SK-N-SH (cell line): ENCODE measurements at regions not wholly inside any gene's neighbourhood (a gene's known extent, or its start where the extent isn't known, plus 50 kb on each side); places are given as distances from the start of the nearest gene placed in this dataset.

Experiments used
- CTCF ChIA-PET: fragments of 300-600, 350-600 bp; formaldehyde crosslinking; extraction: SDS; loops from one replicate; lab custom pipeline; 2021; lab: Yijun Ruan, JAX
- POLR2A ChIA-PET: fragments of 350-600 bp; sonication (Branson Sonifier 250); formaldehyde crosslinking; extraction: SDS; loops from one replicate; lab custom pipeline; 2020; ENCODE audit warnings: antibody characterized with exemption, inconsistent platforms; lab: Yijun Ruan, JAX
- DNase-seq: peaks from one replicate; pipeline ENCODE4 v3.0.0; 2012
- H2AFZ ChIP-seq: fragments of 200-600 bp; sonication (generic); 2 replicates; pipeline ENCODE4 v1.8.1; 2016; ENCODE audit warnings: antibody characterized with exemption, mild to moderate bottlenecking, low read depth
- H3F3A ChIP-seq: fragments of 200-600 bp; sonication (generic); replicated peaks from 2 replicates; pipeline ENCODE3; 2016; ENCODE audit warnings: antibody characterized with exemption, mild to moderate bottlenecking; ENCODE audit not compliant: insufficient read depth
- H3K27ac ChIP-seq, 2 experiments: fragments of 200-500 bp in 1 of 2; fragments of 200-600 bp in 1 of 2; sonication (Bioruptor generic) in 1 of 2; sonication (generic), shearing (Covaris generic) in 1 of 2; 2 replicates each; pipeline versions ENCODE4 v1.5.1 to v1.6.1; 2014 to 2016; ENCODE audit warnings: low read depth in 2 of 2, inconsistent platforms in 1 of 2, low read length in 1 of 2, mild to moderate bottlenecking in 1 of 2, mixed read lengths in 1 of 2
- H3K27me3 ChIP-seq: fragments of 200-600 bp; sonication (generic), shearing (Covaris generic); 2 replicates; pipeline ENCODE4 v1.6.1; 2016; ENCODE audit warnings: mixed run types; ENCODE audit not compliant: insufficient read depth
- H3K36me3 ChIP-seq, 2 experiments: fragments of 200-500 bp in 1 of 2; fragments of 200-600 bp in 1 of 2; sonication (Bioruptor generic) in 1 of 2; sonication (generic) in 1 of 2; replicated peaks in 1 of 2; 2 replicates each; pipeline versions ENCODE3 to v1.5.1; 2014 to 2016; ENCODE audit warnings: low read length in 1 of 2, mild to moderate bottlenecking in 1 of 2; ENCODE audit not compliant: insufficient read depth in 2 of 2, control insufficient read depth in 1 of 2
- H3K4me1 ChIP-seq, 2 experiments: fragments of 200-500 bp in 1 of 2; fragments of 200-600 bp in 1 of 2; sonication (Bioruptor generic) in 1 of 2; sonication (generic), shearing (Covaris generic) in 1 of 2; 2 replicates each; pipeline versions ENCODE4 v1.5.1 to v1.6.1; 2014 to 2016; ENCODE audit warnings: low read depth in 1 of 2, low read length in 1 of 2, mixed run types in 1 of 2; ENCODE audit not compliant: insufficient read depth in 2 of 2, control insufficient read depth in 1 of 2
- H3K4me2 ChIP-seq: fragments of 200-600 bp; sonication (generic), shearing (Covaris generic); 2 replicates; pipeline ENCODE4 v1.6.1; 2017; ENCODE audit warnings: mixed run types
- H3K4me3 ChIP-seq, 2 experiments: fragments of 200-500 bp in 1 of 2; fragments of 200-600 bp in 1 of 2; sonication (Bioruptor generic) in 1 of 2; sonication (generic), shearing (Covaris generic) in 1 of 2; 2 replicates each; pipeline versions ENCODE4 v1.5.1 to v1.8.1; 2014 to 2016; ENCODE audit warnings: low read depth in 2 of 2, inconsistent platforms in 1 of 2, low read length in 1 of 2, mild to moderate bottlenecking in 1 of 2, mixed read lengths in 1 of 2, moderate library complexity in 1 of 2
- H3K79me2 ChIP-seq: fragments of 200-600 bp; sonication (generic); 2 replicates; pipeline ENCODE4 v1.8.1; 2017; ENCODE audit warnings: mild to moderate bottlenecking; ENCODE audit not compliant: insufficient read depth
- H3K9ac ChIP-seq: fragments of 200-600 bp; sonication (generic); 2 replicates; pipeline ENCODE4 v1.6.1; 2017; ENCODE audit warnings: mixed run types
- H3K9me2 ChIP-seq: fragments of 200-600 bp; sonication (generic); 2 replicates; pipeline ENCODE4 v1.6.1; 2017; ENCODE audit warnings: mixed run types
- H3K9me3 ChIP-seq: fragments of 200-600 bp; sonication (generic); 2 replicates; pipeline ENCODE4 v1.6.1; 2017; ENCODE audit warnings: mixed run types, mild to moderate bottlenecking, moderate library complexity
- H4K20me1 ChIP-seq: fragments of 200-600 bp; sonication (generic); 2 replicates; pipeline ENCODE4 v1.6.1; 2017; ENCODE audit warnings: mild to moderate bottlenecking, mixed run types; ENCODE audit not compliant: insufficient read depth
- ELF1 ChIP-seq: IDR thresholded peaks from 2 replicates; pipeline ENCODE4 v1.4.0; 2012
- EZH2phosphoT487 ChIP-seq: fragments of 200-600 bp; sonication (generic); IDR thresholded peaks from 2 replicates; pipeline ENCODE4 v1.6.1; 2017; ENCODE audit warnings: low read depth, mixed run types, mild to moderate bottlenecking, antibody characterized with exemption, moderate library complexity, borderline replicate concordance
- FOSL2 ChIP-seq: IDR thresholded peaks from 2 replicates; pipeline ENCODE4 v1.4.0; 2012; ENCODE audit warnings: low read depth, mild to moderate bottlenecking, moderate library complexity, borderline replicate concordance
- GATA2 ChIP-seq: sonication (generic); formaldehyde crosslinking; IDR thresholded peaks from 2 replicates; pipeline ENCODE4 v1.5.0; 2020; ENCODE audit warnings: mild to moderate bottlenecking, missing genetic modification reagents
- JUND ChIP-seq: IDR thresholded peaks from 2 replicates; pipeline ENCODE4 v1.4.0; 2012
- POLR2AphosphoS5 ChIP-seq: IDR thresholded peaks from 2 replicates; pipeline ENCODE4 v1.6.1; 2012; ENCODE audit warnings: low read depth, low read length
- SIN3A ChIP-seq: IDR thresholded peaks from 2 replicates; pipeline ENCODE4 v1.6.1; 2012; ENCODE audit warnings: low read depth, mild to moderate bottlenecking, low read length, moderate library complexity, borderline replicate concordance
- TCF12 ChIP-seq: IDR thresholded peaks from 2 replicates; pipeline ENCODE4 v1.4.0; 2012
- TEAD4 ChIP-seq: IDR thresholded peaks from 2 replicates; pipeline ENCODE4 v1.4.0; 2012; ENCODE audit warnings: mild to moderate bottlenecking, borderline replicate concordance; ENCODE audit not compliant: insufficient read depth
- USF2 ChIP-seq: fragments of 150-350 bp; IDR thresholded peaks from 2 replicates; pipeline ENCODE4 v1.6.1; 2017; ENCODE audit warnings: antibody characterized with exemption, low read length, low read depth, borderline replicate concordance
- YY1 ChIP-seq: IDR thresholded peaks from 2 replicates; pipeline ENCODE4 v1.4.0; 2012; ENCODE audit warnings: low read depth, mild to moderate bottlenecking
- WGBS: methylation state at CpG from one replicate; pipeline ENCODE4 v1.1.6; 2017; ENCODE audit warnings: low lambda C conversion rate; 5-methylcytosine and 5-hydroxymethylcytosine counted together

GRCh38 chr10:6841761-6842160 lies 261.7 kb upstream of the PRKCQ start:
- Histone ChIP-seq H3K4me1 (no peaks in the 10 kb centered on the region), H3K9me3 (no peaks in the 10 kb centered on the region), H3K9me2 (no peaks in the 10 kb centered on the region), H4K20me1 (no peaks in the 10 kb centered on the region), H3K4me2 (no peak overlapping the region), H3K36me3 (no peaks in the 10 kb centered on the region), H3F3A (no peaks in the 10 kb centered on the region), H3K4me3 (no peak overlapping the region), H3K27ac (no peak overlapping the region), H2AFZ (no peak overlapping the region), H3K27me3 (no peaks in the 10 kb centered on the region), H3K79me2 (no peaks in the 10 kb centered on the region), H3K9ac (no peak overlapping the region)
- ChIA-PET CTCF (no interaction called here), POLR2A (no interaction called here)
- TF ChIP-seq TCF12 (no peak), USF2 (no peak), ELF1 (no peak), TEAD4 (no peak), EZH2phosphoT487 (no peak), GATA2 (CRISPR knock-in tag) (no peak)
- no peak for DNase-seq
- 55% methylated on average over 2 of the region's 2 CpGs for WGBS

- H3K9ac ChIP-seq: no peak overlapping the region
- no peaks in the 10 kb centered on the region for H4K20me1 ChIP-seq
- no peak overlapping the region for H2AFZ ChIP-seq
- H3K9me3 ChIP-seq: no peaks in the 10 kb centered on the region
- TF ChIP-seq JUND (no peak), FOSL2 (no peak), POLR2AphosphoS5 (no peak), GATA2 (CRISPR knock-in tag) (no peak)
- no peaks in the 10 kb centered on the region for H3K27me3 ChIP-seq
- no peak for DNase-seq
- H3F3A ChIP-seq: peaks cover 7% of the 10 kb centered on the region
- H3K4me1 ChIP-seq: no peaks in the 10 kb centered on the region
- H3K79me2 ChIP-seq: no peaks in the 10 kb centered on the region
- no peaks in the 10 kb centered on the region for H3K36me3 ChIP-seq
- H3K4me2 ChIP-seq: no peak overlapping the region
- H3K9me2 ChIP-seq: no peaks in the 10 kb centered on the region
- WGBS: 21% methylated on average over 2 of the region's 2 CpGs
- H3K4me3 ChIP-seq: no peak overlapping the region
- H3K27ac ChIP-seq: no peak overlapping the region
- ChIA-PET POLR2A (no interaction called here), CTCF (no interaction called here)
These were observed 260.7 kb upstream of the PRKCQ start for GRCh38 chr10:6840766-6841165.

GRCh38 chr10:6840201-6840691 lies 260.2 kb upstream of the PRKCQ start:
- WGBS: 43% methylated on average over 5 of the region's 5 CpGs
- DNase-seq: no peak
- Histone ChIP-seq H3K9ac (no peak overlapping the region), H3K27me3 (no peaks in the 10 kb centered on the region), H3K27ac (no peak overlapping the region), H3F3A (peaks cover 7% of the 10 kb centered on the region), H3K4me1 (no peaks in the 10 kb centered on the region), H3K79me2 (no peaks in the 10 kb centered on the region), H3K4me2 (no peak overlapping the region), H3K9me3 (no peaks in the 10 kb centered on the region), H4K20me1 (no peaks in the 10 kb centered on the region), H3K9me2 (no peaks in the 10 kb centered on the region), H3K4me3 (no peak overlapping the region), H3K36me3 (no peaks in the 10 kb centered on the region), H2AFZ (no peak overlapping the region)
- CTCF ChIA-PET: no interaction called here
- TF ChIP-seq YY1 (no peak), JUND (no peak), TCF12 (no peak), GATA2 (CRISPR knock-in tag) (no peak), SIN3A (no peak)
- POLR2A ChIA-PET: no interaction called here
